Tibial artery (tissue), 4 donors: ENCODE measurements at regions not wholly inside any gene's neighbourhood (a gene's known extent, or its start where the extent isn't known, plus 50 kb on each side); places are given as distances from the start of the nearest gene placed in this dataset.

Source experiments
- DNase-seq, 2 donors: peaks; one replicate each; pipeline ENCODE4 v3.0.0-alpha.2; 2019
- H3K27ac ChIP-seq, 2 donors: fragments of 200-600 bp; sonication (generic) in 1 of 2; 1 replicate in 1 of 2; 2 replicates in 1 of 2; pipeline ENCODE4 v1.5.1; 2018 to 2019; ENCODE audit warnings: mild to moderate bottlenecking in 1 of 2
- H3K27me3 ChIP-seq, 2 donors: fragments of 200-600 bp; sonication (generic) in 1 of 2; one replicate each; pipeline versions ENCODE4 v1.5.1 to v1.6.0; 2016 to 2019
- H3K36me3 ChIP-seq, 3 donors: fragments of 200-600 bp; sonication (generic) in 2 of 3; one replicate each; pipeline ENCODE4 v1.5.1; 2016 to 2019; ENCODE audit warnings: mild to moderate bottlenecking in 2 of 3
- H3K4me1 ChIP-seq, 4 donors: fragments of 200-600 bp; sonication (generic) in 2 of 4; 1 replicate in 3 of 4; 2 replicates in 1 of 4; pipeline ENCODE4 v1.5.1; 2016 to 2019
- H3K4me3 ChIP-seq, 2 donors: fragments of 200-600 bp; sonication (generic) in 1 of 2; 1 replicate in 1 of 2; 2 replicates in 1 of 2; pipeline ENCODE4 v1.5.1; 2018 to 2019; ENCODE audit warnings: mild to moderate bottlenecking in 2 of 2
- H3K9me3 ChIP-seq, 3 donors: fragments of 200-600 bp; sonication (generic) in 1 of 3; one replicate each; pipeline ENCODE4 v1.5.1; 2016 to 2019
- intact Hi-C: fragments of 100-400 bp; cut with DNase I; formaldehyde crosslinking; loops from one replicate; pipeline ENCODE4 v1.15.0; 2023; ENCODE audit warnings: low total_unique reads
- TF ChIP-seq, protein P1 (sequence below), 2 experiments: fragments of 200-600 bp in 1 of 2; fragments of 450-650 bp in 1 of 2; IDR thresholded peaks; one replicate each; pipeline ENCODE4 v1.5.1; 2017 to 2019; ENCODE audit warnings: antibody characterized with exemption in 2 of 2, mild to moderate bottlenecking in 1 of 2, moderate library complexity in 1 of 2

GRCh38 chr9:115194216-115194615, 76.3 kb upstream of the TNC start:
- no peaks in the 10 kb centered on the region for H3K9me3 ChIP-seq
- no peaks in the 10 kb centered on the region for H3K36me3 ChIP-seq
- H3K4me1 ChIP-seq, result peaks cover 0 to 5% (median 0%) of the 10 kb centered on the region in 4 donors
- no peak overlapping the region for H3K4me3 ChIP-seq
- no peaks in the 10 kb centered on the region for H3K27me3 ChIP-seq
- H3K27ac ChIP-seq, result no peak overlapping the region
- no peak for DNase-seq
- TF ChIP-seq, protein P1, sequence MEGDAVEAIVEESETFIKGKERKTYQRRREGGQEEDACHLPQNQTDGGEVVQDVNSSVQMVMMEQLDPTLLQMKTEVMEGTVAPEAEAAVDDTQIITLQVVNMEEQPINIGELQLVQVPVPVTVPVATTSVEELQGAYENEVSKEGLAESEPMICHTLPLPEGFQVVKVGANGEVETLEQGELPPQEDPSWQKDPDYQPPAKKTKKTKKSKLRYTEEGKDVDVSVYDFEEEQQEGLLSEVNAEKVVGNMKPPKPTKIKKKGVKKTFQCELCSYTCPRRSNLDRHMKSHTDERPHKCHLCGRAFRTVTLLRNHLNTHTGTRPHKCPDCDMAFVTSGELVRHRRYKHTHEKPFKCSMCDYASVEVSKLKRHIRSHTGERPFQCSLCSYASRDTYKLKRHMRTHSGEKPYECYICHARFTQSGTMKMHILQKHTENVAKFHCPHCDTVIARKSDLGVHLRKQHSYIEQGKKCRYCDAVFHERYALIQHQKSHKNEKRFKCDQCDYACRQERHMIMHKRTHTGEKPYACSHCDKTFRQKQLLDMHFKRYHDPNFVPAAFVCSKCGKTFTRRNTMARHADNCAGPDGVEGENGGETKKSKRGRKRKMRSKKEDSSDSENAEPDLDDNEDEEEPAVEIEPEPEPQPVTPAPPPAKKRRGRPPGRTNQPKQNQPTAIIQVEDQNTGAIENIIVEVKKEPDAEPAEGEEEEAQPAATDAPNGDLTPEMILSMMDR (IDR thresholded peaks at IDR 0.05), result no peak
- intact Hi-C loops, result no loop called here

- H3K4me3 ChIP-seq, result no peak overlapping the region
- TF ChIP-seq, protein P1 (IDR thresholded peaks at IDR 0.05), result no peak
These were observed 78.0 kb upstream of the TNC start for GRCh38 chr9:115195912-115196311.

DNA sequence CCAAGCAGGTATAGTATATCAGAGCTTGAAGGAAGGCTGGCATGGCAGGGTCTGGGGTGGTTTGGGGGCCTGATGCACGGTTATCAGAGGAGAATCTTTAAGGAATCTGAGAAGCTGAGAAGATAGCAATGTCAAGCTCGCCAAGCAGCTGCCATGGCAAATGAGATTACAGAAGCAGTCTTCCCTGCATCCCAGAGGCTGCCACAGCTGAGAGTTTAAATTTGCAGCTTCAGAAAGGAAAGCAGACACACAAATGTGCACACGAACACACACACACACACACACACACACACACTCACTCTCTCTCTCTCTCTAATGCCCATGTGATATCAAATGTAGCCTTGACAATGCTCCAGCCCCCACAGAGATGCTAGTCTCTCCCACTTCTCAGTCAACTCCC, 79.0 kb upstream of the TNC start:
- no peak for DNase-seq
- intact Hi-C loops, result no loop called here

More at GRCh38 chr9:115195912-115196311, 78.0 kb upstream of the TNC start:
- intact Hi-C loops, result no loop called here
- Histone ChIP-seq H3K36me3 (no peaks in the 10 kb centered on the region), H3K27ac (no peak overlapping the region), H3K27me3 (no peaks in the 10 kb centered on the region), H3K4me1 (peaks cover 0 to 15% (median under 1%) of the 10 kb centered on the region in 4 donors), H3K9me3 (no peaks in the 10 kb centered on the region)
- no peak for DNase-seq

DNA sequence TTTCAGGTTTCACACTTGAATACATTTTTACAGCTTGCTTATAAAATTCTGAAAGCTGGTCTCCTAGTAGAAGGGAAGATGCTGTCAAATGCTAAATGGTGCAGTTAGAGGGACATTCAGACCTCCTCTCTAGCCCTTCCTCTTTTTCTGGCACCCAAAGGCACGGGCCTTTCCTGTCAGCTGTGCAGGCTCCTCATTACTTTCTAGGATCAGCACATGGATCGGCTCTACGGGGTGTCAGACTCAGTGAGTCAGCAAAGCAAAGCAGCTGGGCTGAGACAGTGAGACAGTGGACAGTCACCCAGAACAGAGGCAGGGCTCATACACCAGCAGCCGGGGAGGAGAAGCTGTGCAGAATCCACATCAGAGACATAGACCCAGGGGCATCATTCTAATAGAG, 80.0 kb upstream of the TNC start:
- TF ChIP-seq, protein P1 (IDR thresholded peaks at IDR 0.05), result no peak
- H3K27me3 ChIP-seq, result no peaks in the 10 kb centered on the region
- no peaks in the 10 kb centered on the region for H3K36me3 ChIP-seq
- no peak overlapping the region for H3K4me3 ChIP-seq
- peak in 1 of 2 donors; percentile 67 for DNase-seq
- intact Hi-C loops, result no loop called here
- H3K9me3 ChIP-seq, result no peaks in the 10 kb centered on the region
- no peak overlapping the region for H3K27ac ChIP-seq
- H3K4me1 ChIP-seq, result peaks cover 0 to 21% (median 3%) of the 10 kb centered on the region in 4 donors

More for the DNA sequence above, 79.0 kb upstream of the TNC start:
- TF ChIP-seq, protein P1 (IDR thresholded peaks at IDR 0.05), result no peak
- no peak overlapping the region for H3K4me3 ChIP-seq
- peaks cover 0 to 21% (median 3%) of the 10 kb centered on the region in 4 donors for H3K4me1 ChIP-seq
- no peaks in the 10 kb centered on the region for H3K9me3 ChIP-seq
- no peaks in the 10 kb centered on the region for H3K36me3 ChIP-seq
- H3K27ac ChIP-seq, result no peak overlapping the region
- H3K27me3 ChIP-seq, result no peaks in the 10 kb centered on the region

DNA sequence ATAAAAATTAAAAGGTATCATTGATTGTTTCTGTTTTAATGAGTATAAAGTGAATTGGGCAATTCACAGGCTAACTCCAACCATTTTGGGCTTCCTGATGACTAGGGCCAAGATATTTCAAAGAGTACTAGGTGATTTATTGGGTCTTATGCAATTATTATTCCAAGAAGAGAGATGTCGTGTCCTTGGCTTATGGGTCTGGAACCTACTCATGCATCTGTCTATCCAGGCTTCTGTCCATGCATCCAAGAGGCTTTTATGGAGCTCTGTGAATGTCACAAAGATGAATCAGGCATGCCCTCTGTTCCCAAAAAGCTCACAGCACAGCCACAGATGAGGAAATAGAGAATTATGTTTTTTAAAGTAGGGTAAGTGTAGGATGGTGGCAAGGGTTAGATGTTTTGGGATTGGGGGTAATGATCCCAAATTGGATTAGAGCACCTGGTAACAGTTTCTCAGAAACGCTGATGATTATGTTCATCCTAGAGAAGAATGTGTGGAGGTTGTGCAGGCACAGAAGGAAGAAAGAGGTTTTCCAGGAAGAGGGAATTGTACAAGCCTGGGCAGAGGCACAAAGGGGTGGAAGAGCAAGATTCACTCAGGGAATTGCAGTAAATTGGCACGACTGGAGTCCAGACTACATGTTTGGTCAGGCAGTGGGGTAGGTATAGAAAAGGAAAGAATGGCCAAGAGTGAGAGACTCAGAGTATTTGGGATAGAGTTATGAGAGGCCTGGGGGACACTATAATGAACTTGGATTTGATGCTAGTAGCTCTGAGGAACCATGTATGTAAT, 83.0 kb upstream of the TNC start:
- DNase-seq, result peak in 1 of 2 donors; percentile 40
- TF ChIP-seq, protein P1 (IDR thresholded peaks at IDR 0.05), result no peak
- H3K36me3 ChIP-seq, result no peaks in the 10 kb centered on the region
- H3K27me3 ChIP-seq, result no peaks in the 10 kb centered on the region
- H3K4me3 ChIP-seq, result no peak overlapping the region
- peak overlapping the region; percentile 21 to 25 for H3K27ac ChIP-seq
- H3K9me3 ChIP-seq, result no peaks in the 10 kb centered on the region
- peaks cover 0 to 21% (median 3%) of the 10 kb centered on the region in 4 donors for H3K4me1 ChIP-seq
- intact Hi-C loops, result no loop called here
